ENCODE measurements at regions not wholly inside any gene's neighbourhood (a gene's known extent, or its start where the extent isn't known, plus 50 kb on each side); places are given as distances from the start of the nearest gene placed in this dataset.

- H2AFZ ChIP-seq (ENCODE audit: low read length): no peak overlapping the region
- ChIA-PET POLR2A (no interaction called here), CTCF (ENCODE audit: low intra/inter-chr PET ratio, low total read pairs) (no interaction called here)
- no peak overlapping the region for H3K27ac ChIP-seq (ENCODE audit: extremely low read length, insufficient read depth, low read length)
- WGBS (ENCODE audit: low lambda C conversion rate): 55% methylated on average over 4 of the region's 4 CpGs
- H3K4me2 ChIP-seq (ENCODE audit: low read depth, low read length): no peak overlapping the region
- H4K20me1 ChIP-seq (ENCODE audit: insufficient read depth, low read length): no peaks in the 10 kb centered on the region
- no peaks in the 10 kb centered on the region for H3K4me1 ChIP-seq (ENCODE audit: insufficient read depth, low read length)
- H3K9me3 ChIP-seq (ENCODE audit: low read length): no peaks in the 10 kb centered on the region
- H3K36me3 ChIP-seq (replicated peaks in 1 of 2; ENCODE audit: control insufficient read depth in 1 of 2, insufficient read depth in 2 of 2, low read length in 2 of 2): no peaks in the 10 kb centered on the region
- no peak overlapping the region for H3K4me3 ChIP-seq (replicated peaks in 1 of 3; ENCODE audit: insufficient read depth in 1 of 3, low read depth in 2 of 3, low read length in 3 of 3)
- FAIRE-seq: no peak
- H3K79me2 ChIP-seq (ENCODE audit: insufficient read depth, low read length): no peaks in the 10 kb centered on the region
- ATAC-seq: no peak
- H3K9ac ChIP-seq (ENCODE audit: insufficient read depth, low read depth, low read length): no peak overlapping the region
- no TSS peak for BruUV-seq (replicated peaks)
- in situ Hi-C loops (cut with HindIII; ENCODE audit: extremely low pct_ligation_motif_present, low pct_unique_long_range_greater_than_20kb) (no loop called here), intact Hi-C loops (cut with micrococcal nuclease; ENCODE audit: unreplicated experiment) (no loop called here)
- no peaks in the 10 kb centered on the region for H3K27me3 ChIP-seq (ENCODE audit: control insufficient read depth in 1 of 2, insufficient read depth in 2 of 2, low read length in 2 of 2)
- TF ChIP-seq EZH2 (conservative IDR thresholded peaks at IDR 0.05; ENCODE audit: low read depth, low read length) (no peak), NPAS2 (CRISPR knock-in tag; IDR thresholded peaks at IDR 0.05; ENCODE audit: borderline replicate concordance) (no peak), SNRNP70 (IDR thresholded peaks at IDR 0.05; ENCODE audit: low read depth, low read length) (no peak), TAF15 (IDR thresholded peaks at IDR 0.05; ENCODE audit: low read depth, low read length, poor library complexity, severe bottlenecking) (no peak), ZNF230 (CRISPR knock-in tag; IDR thresholded peaks at IDR 0.05) (no peak), FOXA3 (CRISPR knock-in tag; IDR thresholded peaks at IDR 0.05) (no peak), ZNF781 (CRISPR knock-in tag; IDR thresholded peaks at IDR 0.05; ENCODE audit: borderline replicate concordance, not compliant biosample characterization) (no peak), ZNF839 (CRISPR knock-in tag; IDR thresholded peaks at IDR 0.05; ENCODE audit: borderline replicate concordance) (no peak), SALL1 (CRISPR knock-in tag; IDR thresholded peaks at IDR 0.05) (no peak), CBX5 (CRISPR knock-in tag; IDR thresholded peaks at IDR 0.05; ENCODE audit: borderline replicate concordance) (no peak), NR3C1 (CRISPR knock-in tag; IDR thresholded peaks at IDR 0.05) (no peak)
- DNase-seq (ENCODE audit: low spot score): no peak
Observed at GRCh38 chr4:101667348-101667747, 123.2 kb upstream of the BANK1 start.

GRCh38 chr4:101660607-101661006 is 129.9 kb upstream of the BANK1 start:
- Histone ChIP-seq H3K27ac (ENCODE audit: extremely low read length, insufficient read depth, low read length) (no peak overlapping the region), H3K9me3 (ENCODE audit: low read length) (no peaks in the 10 kb centered on the region), H3K27me3 (ENCODE audit: control insufficient read depth in 1 of 2, insufficient read depth in 2 of 2, low read length in 2 of 2) (no peaks in the 10 kb centered on the region), H3K4me2 (ENCODE audit: low read depth, low read length) (no peak overlapping the region), H3K79me2 (ENCODE audit: insufficient read depth, low read length) (no peaks in the 10 kb centered on the region), H4K20me1 (ENCODE audit: insufficient read depth, low read length) (no peaks in the 10 kb centered on the region), H3K4me1 (ENCODE audit: insufficient read depth, low read length) (no peaks in the 10 kb centered on the region), H3K4me3 (replicated peaks in 1 of 3; ENCODE audit: insufficient read depth in 1 of 3, low read depth in 2 of 3, low read length in 3 of 3) (no peak overlapping the region), H2AFZ (ENCODE audit: low read length) (no peak overlapping the region), H3K36me3 (replicated peaks in 1 of 2; ENCODE audit: control insufficient read depth in 1 of 2, insufficient read depth in 2 of 2, low read length in 2 of 2) (no peaks in the 10 kb centered on the region), H3K9ac (ENCODE audit: insufficient read depth, low read depth, low read length) (no peak overlapping the region)
- 10% methylated on average over 1 of the region's 1 CpG for WGBS (ENCODE audit: low lambda C conversion rate)
- POLR2A ChIA-PET: no interaction called here
- no TSS peak for BruUV-seq (replicated peaks)
- TF ChIP-seq ELF4 (CRISPR knock-in tag; IDR thresholded peaks at IDR 0.05; ENCODE audit: borderline replicate concordance) (no peak), WIZ (CRISPR knock-in tag; IDR thresholded peaks at IDR 0.05) (no peak)
- ATAC-seq: no peak
- in situ Hi-C loops (cut with HindIII; ENCODE audit: extremely low pct_ligation_motif_present, low pct_unique_long_range_greater_than_20kb) (no loop called here), intact Hi-C loops (cut with micrococcal nuclease; ENCODE audit: unreplicated experiment) (no loop called here)
- no peak for DNase-seq (ENCODE audit: low spot score)
- CTCF ChIA-PET (ENCODE audit: low intra/inter-chr PET ratio, low total read pairs): no interaction called here
- no peak for FAIRE-seq
